Muscle of arm (tissue), 1 donor: ENCODE measurements at regions not wholly inside any gene's neighbourhood (a gene's known extent, or its start where the extent isn't known, plus 50 kb on each side); places are given as distances from the start of the nearest gene placed in this dataset.

Experiments used
- DNase-seq: peaks from one replicate; pipeline ENCODE4 v3.0.0-alpha.2; 2013

DNA sequence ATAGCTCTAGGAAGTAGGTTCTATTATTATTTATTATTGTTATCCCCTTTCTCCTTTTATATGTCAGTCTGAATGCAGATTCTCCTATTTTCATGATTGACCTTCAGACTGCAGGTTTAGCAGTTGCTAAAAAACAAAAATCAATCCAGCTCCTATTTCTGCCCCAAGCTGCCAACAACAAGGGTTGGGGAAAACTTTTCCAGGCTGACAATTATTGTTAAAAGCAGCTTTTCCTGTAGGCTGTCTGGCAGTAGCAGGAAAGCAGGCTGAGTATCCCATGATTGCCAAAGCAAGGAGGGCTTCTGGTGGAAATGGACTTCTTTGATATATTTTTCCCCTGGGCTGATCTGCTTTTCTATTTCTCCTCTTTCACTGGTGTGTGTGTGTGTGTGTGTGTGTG lies 78.0 kb upstream of the CTLA4 start:
- no peak for DNase-seq

DNA sequence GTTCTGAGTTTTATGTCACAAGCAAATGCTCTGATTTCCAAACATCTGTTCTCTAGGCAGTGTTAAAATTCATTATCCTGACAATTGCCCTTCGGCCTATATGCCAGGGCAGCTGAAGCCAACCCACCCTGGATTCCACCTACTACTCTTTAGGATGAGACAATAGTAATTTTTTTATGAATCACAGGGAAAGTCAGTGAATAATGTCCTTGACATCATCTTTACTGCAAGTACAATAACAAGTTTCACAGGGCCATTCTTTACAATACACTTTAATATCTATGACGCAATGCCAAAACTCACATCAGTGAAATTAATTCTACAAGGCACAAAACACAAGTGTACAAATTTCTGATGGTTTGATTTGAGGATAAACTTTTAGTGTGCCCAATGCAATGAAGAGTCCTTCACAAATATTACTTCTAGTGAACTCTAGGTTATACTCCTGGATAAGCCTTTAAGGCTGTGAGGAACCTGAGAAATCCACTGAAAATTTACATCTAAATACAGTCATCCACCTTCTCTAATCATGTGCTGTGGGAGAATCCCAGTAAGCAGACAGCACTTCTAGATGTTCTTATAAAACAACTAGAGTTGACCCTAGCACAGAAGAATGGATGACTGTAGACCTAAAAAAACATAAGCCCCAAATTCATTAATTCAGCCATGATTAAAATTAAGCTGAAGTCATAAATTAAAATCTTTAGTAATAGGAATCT lies 77.3 kb upstream of the CTLA4 start:
- DNase-seq = no peak

DNA sequence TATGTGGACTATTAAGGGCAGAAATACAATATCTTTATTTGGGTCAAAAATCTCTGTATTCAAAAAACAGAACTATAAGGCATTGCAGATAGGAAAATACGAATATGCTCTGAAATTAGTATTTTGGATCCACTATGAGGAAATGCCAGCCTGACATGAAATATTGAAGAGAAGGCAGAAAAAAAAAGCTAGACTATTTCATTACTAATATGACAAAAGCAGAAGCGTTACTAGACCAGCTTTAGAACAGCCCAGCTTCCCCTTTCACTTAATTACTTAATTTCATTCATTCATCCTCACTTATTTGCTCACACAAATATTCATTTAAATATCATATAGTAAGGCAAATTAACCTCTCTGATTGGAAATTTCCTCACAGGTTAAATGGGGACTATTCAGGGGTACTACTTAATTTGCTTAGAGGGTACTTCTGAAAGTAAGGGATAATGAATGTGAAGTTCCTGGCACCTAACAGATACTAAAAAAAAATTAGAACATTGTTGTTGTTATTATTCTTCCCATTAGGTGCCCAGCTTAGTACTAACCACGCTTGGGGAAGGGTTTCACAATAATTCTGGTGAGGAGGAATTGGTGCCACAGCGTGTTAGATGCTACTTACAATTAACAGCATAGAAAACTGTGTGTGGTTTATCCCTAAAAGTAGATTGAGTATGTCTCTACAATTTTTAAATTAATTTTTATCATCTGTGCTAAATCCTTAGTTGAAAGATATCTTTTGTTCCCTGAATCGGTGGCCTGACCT lies 71.1 kb upstream of the CTLA4 start:
- DNase-seq = no peak

DNA sequence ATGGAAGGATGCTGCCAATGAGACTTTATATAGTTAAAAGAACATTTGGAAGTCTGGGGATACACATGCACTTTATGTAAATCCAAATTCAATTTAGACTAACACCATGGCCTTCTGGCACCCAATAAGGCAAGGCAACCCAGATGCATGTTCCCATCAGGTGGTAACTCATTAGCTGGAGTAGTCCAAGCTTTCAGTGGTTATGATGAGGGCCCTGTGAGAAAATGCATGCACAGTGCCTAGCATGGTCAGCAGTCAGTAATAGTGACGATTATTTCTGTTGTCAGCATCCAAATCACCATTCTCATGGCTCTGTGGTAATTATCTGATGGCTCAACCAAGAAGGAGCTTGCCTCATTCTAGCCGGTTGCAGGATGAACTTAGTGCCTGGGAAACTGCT lies 70.3 kb upstream of the CTLA4 start:
- no peak for DNase-seq

DNA sequence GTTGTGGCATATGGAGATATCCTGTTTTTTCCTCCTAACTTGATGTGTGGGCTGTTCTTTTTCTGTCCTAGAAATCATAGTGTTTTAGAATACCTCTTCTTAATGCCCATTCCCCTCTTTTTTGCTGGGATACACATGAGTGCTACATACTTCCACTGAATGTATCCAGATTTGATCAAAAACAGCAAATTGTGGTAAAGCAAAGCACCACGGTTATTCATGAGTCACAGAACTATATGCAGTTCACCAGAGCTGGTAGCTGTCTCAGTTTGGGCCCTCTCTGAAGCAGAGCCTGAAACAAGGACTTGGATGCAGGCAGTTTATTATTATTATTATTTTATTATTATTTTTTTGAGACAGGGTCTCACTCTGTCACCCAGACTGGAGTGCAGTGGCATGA lies 69.9 kb upstream of the CTLA4 start:
- no peak for DNase-seq

DNA sequence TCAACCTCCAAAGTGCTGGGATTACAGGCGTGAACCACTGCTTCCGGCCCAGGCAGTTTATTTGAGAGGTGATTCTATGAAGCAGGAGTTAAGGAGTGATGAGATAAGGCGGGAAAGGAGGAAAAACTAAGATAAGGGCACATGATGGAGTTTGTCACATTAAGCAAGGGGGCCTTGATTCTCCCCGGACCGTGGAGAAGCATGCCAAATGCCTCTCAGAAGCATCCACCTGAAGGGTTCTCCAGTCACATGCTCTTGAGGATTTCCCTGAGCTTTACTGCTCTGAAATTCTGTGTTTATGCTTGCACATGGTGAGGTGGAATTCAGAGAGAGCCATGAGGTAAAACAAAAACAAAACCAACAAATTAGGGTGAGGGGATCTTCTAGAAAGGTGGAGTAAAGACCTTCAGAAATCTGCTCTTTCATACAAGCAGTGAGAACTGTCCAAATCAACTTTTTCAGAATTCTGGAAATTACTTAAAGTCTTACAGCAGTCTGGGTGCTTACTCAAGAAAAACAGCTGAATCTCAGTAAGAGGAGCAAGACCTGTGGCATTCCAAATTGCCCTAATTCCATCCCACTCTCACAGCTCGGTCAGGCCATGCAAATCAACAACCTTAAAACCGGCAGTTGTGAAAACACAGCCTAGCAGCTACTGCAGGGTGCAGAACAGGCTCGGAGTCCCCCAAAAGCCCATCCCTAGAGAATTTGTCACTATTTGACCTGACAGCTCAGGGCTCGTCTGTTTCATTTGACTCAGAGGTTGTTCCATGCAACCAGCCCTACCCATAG lies 69.1 kb upstream of the CTLA4 start:
- DNase-seq = no peak

DNA sequence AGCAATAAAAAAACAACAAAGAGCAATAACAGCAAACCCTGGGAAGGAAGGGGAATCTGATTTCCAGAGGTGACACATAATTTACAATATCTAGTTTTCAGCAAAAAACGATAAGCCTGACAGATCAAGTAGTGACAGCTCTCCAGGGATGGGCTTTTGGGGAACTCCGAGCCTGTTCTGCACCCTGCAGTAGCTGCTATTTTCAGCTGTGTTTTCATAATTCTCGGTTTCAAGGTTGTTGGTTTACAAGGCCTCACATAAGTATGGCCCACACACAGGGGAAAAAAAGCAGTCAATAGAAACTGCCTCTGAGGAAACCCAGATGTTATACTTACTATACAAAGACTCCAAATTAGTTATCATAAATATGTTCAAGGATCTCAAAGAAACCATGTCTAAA lies 67.7 kb upstream of the CTLA4 start:
- DNase-seq = no peak

DNA sequence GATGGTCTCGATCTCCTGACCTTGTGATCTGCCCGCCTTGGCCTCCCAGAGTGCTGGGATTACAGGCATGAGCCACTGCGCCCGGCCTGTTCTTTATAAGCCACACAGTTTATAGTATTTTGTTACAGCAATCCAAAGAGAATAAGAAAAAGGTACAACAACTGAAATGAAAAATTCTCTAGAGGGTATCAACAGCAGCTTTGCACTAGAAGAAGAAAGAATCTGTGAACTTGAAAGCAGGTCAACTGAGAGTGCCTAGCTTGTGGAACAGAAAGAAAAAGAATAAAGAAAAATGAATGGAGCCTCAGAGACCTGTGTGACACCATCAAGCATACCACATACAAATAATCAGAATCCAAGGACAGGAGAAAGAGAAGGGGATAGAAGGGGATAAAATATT lies 66.8 kb upstream of the CTLA4 start:
- no peak for DNase-seq

DNA sequence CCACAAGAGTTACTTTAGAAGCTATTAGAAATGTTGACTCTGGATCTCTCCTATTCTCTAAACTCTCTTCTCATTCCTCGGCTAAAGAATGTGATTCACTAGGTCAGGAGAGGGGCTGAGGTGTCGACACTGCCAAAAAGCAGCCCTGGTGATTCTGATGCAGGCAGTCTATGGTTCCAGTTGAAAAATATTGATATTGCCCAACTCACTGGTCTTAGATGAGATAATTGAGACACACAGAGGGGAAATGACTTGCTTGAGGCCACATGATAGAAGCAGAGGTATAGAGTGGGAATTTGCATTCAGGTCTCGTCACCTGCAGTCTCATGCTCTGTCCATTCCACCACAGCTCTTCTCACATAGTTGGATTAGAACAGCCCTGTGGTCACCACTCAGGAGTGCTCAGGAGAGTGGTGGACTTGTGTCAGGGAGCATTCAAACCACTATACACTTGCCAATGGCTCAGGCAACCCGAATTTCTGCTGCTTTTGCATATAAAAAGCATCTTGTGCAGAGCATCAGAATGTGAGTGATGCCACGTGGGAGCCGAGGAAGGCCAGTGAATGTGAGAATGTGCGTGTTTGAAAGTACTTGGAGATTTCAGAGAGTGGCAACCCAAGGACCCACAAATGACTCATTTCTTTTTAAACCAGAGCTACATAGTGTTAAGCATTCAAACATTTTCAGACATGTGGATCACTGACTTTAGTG lies 65.1 kb upstream of the CTLA4 start:
- DNase-seq = no peak

DNA sequence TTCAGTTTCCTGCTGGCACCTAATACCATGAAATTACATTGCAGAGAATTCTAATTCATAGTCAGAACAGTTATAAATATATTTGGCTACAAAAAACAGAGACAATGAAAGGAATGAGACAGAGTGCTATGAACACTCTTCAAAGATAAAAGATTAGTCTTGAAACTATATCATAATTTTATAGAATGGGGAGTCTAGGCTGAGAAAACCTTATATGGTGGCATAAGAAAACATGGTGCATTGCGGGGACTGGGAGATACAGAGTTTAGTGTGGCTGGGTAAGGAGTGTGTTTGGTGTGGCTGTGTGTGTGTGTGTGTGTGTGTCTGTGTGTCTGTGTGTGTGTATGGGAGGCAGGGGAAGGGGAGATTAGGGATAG lies 64.5 kb upstream of the CTLA4 start:
- DNase-seq = no peak

DNA sequence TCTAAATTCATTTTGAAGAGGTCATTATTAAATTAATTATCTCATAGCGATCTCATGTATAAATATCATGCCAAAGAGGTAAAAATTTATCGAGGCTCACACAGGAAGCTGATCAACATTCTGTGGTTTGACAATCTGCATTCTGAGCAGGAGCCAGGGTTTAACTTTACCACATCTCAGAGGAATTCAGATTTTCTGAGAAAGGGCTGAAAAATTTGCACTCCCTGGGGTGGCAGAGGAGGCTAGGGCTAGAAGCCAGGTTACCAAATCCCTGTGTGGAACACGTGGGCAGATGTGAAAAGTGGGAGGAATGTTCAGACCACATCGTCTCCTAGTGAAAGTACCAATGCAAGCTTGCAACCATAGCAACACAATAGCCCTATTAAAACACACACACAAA lies 63.5 kb upstream of the CTLA4 start:
- DNase-seq = no peak

DNA sequence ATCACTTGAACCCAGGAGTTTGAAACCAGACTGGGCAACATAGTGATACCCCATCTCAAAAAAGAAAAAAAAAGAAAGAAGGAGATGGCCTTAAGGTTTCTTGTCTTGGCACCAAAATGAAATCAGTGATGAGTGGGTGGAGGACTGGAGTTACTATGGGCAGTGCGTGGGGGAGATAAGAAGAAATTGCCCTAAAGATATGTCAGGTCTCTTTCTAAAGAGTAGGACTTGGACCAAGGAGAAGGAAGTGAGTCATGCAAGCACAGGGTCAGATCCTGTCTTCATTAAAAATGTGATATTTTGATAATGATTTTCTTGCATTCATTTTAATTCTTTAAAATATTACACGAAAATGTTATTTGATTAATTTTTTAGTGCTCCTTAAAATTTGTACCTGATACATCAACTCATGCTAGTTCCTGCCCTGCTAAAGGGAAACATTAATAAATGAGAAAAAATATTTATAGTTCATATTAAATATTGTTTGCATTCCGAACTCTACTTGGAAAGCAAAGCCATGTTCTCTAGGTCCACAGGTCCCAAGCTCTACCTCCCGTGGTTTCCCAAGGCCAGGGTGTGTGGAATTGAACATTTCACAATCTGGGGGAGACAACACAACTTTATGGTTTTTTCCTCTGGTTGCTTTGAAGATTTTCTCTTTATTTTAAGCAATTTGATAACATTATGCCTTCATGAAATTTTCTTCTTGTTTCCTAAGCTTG lies 62.6 kb upstream of the CTLA4 start:
- no peak for DNase-seq

DNA sequence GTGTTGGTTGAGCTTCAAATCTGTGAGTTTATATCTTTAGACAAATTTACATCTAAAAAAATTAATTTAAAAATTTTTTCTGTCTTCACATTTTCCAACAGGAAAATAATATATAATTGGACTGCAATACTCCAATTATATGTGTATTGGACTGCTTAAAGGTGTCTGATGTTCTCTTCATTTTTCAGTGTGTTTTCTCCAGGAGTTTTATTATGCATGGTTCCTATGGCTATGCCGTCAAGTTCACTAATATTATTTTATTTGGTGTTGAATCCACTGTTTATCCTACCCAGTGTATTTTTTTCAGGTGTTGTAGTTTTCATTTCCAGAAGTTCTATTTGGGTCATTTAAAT lies 62.1 kb upstream of the CTLA4 start:
- DNase-seq = no peak

DNA sequence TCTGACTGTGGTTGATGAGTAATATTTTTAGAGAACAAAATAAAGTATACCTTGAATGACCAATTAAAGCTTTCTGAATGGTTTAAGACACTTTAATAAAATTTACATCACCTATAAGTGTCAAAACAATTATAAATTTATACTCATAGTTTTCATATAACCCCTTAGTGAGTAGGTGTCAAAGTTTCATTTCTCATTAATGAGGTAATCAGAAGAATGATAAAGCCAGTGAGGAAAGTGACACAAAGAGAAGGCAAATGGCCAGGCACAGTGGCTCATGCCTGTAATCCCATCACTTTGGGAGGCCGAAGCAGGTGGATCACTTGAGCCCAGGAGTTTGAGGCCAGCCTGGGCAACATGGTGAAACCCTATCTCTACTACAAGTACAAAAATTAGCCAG lies 60.8 kb upstream of the CTLA4 start:
- DNase-seq = no peak

DNA sequence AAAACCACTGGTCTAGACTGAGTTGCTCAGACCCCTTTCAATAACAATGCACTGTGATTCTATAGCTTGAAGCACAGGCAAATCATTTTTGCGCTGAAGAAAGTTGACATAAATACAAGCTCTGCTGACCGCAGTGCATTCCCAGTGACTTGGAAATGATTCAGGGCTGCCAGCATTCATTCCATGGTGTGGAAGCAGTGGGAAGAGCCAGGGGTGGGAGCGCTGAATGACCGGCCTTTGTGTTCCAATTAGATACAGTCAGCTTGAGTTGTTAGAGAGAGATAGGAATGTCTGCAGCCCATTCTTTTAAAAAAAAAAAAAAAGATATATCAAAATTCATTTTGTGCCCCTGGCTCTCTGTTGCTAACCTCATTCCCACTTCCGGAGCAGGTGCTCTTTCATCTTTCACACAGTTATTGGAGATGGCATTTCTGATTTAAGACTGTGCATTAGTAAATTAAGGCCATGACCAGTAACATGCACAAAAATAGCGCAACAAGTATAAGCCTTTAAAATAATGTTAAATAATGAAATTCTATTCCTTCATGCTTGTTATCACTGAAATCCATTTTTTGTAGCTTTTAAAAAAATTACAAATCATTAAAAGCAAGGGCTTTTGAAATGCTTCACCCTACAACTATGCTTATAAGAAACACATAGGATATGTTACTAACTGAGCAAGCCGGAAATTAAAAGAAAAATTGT lies 59.4 kb upstream of the CTLA4 start:
- DNase-seq = no peak

DNA sequence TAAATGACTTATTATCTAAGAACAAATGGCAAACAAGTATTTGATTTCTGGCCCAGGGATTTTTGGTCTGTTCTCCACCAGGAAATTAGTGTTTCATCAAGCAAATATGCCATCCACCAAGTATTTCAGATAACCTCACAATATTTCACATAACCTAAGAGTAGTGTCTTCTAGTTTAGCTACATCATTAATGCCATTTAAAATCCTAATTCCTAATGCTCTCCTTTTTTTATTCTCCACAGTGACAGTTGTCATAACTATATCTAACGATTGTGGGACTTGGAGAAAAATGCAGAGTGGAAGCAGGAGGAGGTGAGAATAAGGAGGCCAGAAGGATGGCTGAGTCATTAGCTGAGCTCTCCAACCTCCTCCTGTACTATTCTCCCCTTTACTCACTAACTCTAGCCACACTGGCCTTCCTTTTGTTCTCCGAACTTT lies 58.5 kb upstream of the CTLA4 start:
- no peak for DNase-seq

DNA sequence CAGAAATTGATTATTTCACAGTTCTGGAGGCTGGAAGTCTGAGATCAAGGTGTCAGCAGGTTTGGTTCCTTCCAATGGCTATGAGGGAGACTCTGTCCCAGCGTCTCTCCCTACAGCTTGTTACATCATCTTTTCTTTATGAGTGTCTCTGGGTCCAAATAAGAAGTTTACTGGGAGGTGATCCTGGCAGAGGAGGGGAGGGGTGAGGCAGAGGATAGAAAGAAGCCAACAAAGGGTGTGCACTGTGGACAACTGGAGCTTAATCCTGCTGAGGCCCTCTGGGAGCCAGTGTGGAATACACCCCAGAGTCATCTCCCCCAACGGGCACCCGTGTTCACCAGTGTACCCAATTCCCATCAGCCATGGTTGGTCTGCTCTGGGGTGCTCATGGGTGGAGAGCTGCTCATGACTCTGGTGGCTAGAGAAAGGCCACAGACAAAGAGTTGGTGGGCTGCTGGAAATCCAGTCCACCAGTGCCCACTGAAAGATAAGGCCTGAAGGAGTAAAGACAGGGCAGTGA lies 57.5 kb upstream of the CTLA4 start:
- no peak for DNase-seq

DNA sequence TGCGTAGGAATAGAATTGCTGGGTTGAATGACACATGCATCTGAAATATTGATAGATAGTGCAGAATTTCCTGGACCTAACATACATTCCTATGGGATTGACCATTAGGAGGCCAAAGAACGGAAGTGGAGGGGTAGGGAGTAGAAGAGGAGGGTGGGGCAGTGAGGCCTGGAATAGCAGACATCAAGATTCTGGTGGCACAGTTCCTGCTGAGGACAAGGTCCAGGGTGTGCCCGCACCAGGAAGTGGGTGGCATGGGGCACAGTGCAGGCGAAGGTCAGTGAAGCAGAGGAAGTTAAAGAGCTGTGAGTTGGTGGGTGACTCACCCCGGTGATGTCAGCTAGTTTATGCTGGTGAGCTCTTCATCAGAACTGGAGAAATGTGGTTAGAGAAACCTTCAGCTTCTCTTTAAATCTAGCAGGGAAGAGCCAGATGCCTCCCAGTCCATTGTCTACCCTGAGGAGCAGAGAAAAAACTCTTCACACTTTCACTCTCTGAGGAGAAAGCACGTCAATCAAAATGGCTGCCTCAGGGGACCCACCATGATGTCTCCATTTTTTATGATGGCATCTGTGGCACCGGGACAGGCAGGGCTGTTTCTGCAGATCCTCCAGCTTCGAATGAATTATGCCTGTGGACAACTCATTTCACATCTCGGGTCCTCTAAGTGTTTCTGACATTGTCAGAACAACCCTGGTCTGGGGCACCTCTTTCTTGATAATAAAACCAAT lies 55.9 kb upstream of the CTLA4 start:
- no peak for DNase-seq

DNA sequence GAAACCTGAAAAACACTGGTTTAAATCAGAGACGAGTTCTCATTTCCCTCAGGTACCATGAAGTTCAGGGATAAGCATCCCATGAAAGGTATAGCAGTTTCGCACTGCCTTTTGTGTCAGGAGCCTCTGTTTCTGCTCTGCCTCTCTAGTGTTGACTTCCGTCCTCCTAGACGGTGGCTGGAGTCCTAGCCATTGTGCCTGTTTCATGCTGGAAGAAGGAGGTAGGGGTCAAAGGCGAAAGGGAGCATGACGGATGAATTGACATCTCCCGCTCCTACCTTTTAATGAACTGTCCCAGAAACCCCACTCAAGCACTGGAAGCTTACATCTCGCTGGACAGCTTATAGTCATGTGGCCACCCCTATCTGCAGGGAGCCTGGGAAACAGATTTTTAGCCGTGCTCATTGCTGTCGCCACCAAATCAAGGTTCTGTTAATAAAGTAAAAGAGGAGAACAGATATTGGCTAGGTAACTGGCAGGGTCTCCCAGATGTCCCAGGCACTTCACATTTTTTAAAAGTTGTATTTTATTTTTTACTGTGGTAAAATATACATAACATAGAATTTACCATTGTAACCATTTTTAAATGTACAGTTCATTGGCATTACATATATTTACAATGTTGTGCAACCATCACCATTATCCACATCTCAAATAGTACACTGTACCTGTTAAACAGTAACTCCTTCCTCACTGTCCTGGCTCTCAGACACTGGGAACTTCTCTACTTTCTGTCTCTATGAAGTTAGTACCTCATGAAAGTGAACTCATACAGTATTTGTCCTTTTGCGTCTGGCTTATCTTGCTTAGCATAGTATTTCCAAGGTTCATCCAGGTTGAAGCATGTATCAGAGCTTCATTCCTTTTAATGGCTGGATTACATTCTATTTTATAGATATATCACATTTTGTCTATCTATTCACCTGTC lies 55.0 kb upstream of the CTLA4 start:
- DNase-seq = no peak
